K562 (cell line): ENCODE measurements at regions not wholly inside any gene's neighbourhood (a gene's known extent, or its start where the extent isn't known, plus 50 kb on each side); places are given as distances from the start of the nearest gene placed in this dataset.

Experiments
- HDAC1 ChIP-seq, 2 experiments: fragments of 450-650 bp; IDR thresholded peaks; 2 replicates each; pipeline ENCODE4 v1.6.1; 2016 to 2017; ENCODE audit warnings: inconsistent platforms in 1 of 2, mild to moderate bottlenecking in 1 of 2, moderate library complexity in 1 of 2
- KLF10 ChIP-seq: fragments of 250-450 bp; sonication (Bioruptor Pico); IDR thresholded peaks from 2 replicates; pipeline ENCODE4 v1.6.1; 2021; ENCODE audit warnings: matching md5 sums
- MLX ChIP-seq, 2 experiments: fragments of 450-650 bp in 1 of 2; sonication (generic) in 1 of 2; formaldehyde crosslinking; conservative IDR thresholded peaks; 2 replicates each; pipeline versions ENCODE4 v1.4.0 to v1.8.1; 2020 to 2022; ENCODE audit warnings: mild to moderate bottlenecking in 1 of 2, missing genetic modification reagents in 1 of 2
- NR2C2 ChIP-seq, 2 experiments: fragments of 200-800 bp in 1 of 2; sonication (Bioruptor generic) in 1 of 2; sonication (generic) in 1 of 2; formaldehyde crosslinking in 1 of 2; IDR thresholded peaks; 2 replicates each; pipeline versions ENCODE4 v1.6.1 to v1.8.0; 2016 to 2022; ENCODE audit warnings: mild to moderate bottlenecking in 1 of 2, missing compliant biosample characterization in 1 of 2, missing genetic modification characterization in 1 of 2, missing genetic modification reagents in 1 of 2
- POLR2A ChIP-seq: fragments of 450-650 bp; conservative IDR thresholded peaks from 2 replicates; pipeline ENCODE4 v1.6.1; 2016
- POLR2G ChIP-seq: fragments of 200-400 bp; formaldehyde crosslinking; IDR thresholded peaks from 2 replicates; pipeline ENCODE4 v1.6.1; 2017; ENCODE audit warnings: low read depth, mild to moderate bottlenecking, antibody characterized with exemption, low read length, moderate library complexity
- PTBP1 ChIP-seq: fragments of 200-400 bp; formaldehyde crosslinking; IDR thresholded peaks from 2 replicates; pipeline ENCODE4 v1.6.1; 2017; ENCODE audit warnings: low read depth, low read length
- PTRF ChIP-seq: fragments of 450-650 bp; IDR thresholded peaks from 2 replicates; pipeline ENCODE4 v1.6.1; 2016; ENCODE audit warnings: mild to moderate bottlenecking, missing genetic modification characterization, missing compliant biosample characterization
- ZBTB11 ChIP-seq, 3 experiments: fragments of 200-800 bp in 1 of 3; fragments of 250-450 bp in 1 of 3; fragments of 450-650 bp in 1 of 3; sonication (Bioruptor Pico) in 1 of 3; sonication (Bioruptor generic) in 1 of 3; formaldehyde crosslinking in 1 of 3; IDR thresholded peaks; 2 replicates each; pipeline versions ENCODE4 v1.6.1 to v1.8.0; 2016 to 2022; ENCODE audit warnings: mild to moderate bottlenecking in 2 of 3, missing genetic modification characterization in 2 of 3, missing compliant biosample characterization in 1 of 3, moderate library complexity in 1 of 3
- ZFP91 ChIP-seq: sonication (generic); formaldehyde crosslinking; IDR thresholded peaks from 2 replicates; pipeline ENCODE4 v1.8.0; 2022; ENCODE audit warnings: mild to moderate bottlenecking, missing genetic modification reagents
- ZNF589 ChIP-seq: fragments of 200-800 bp; sonication (Bioruptor generic); IDR thresholded peaks from 2 replicates; pipeline ENCODE4 v1.6.1; 2016; ENCODE audit warnings: low read depth, missing genetic modification characterization, missing compliant biosample characterization
- TF ChIP-seq, protein P1 (sequence below), 3 experiments: IDR thresholded peaks in 2 of 3; conservative IDR thresholded peaks in 1 of 3; 2 replicates each; pipeline ENCODE4 v1.5.1; 2011 to 2012; ENCODE audit warnings: low read length in 3 of 3, mild to moderate bottlenecking in 3 of 3, control low read depth in 2 of 3, improper control_type of control experiment in 1 of 3, inconsistent platforms in 1 of 3, low read depth in 1 of 3, mixed read lengths in 1 of 3, moderate library complexity in 1 of 3; ENCODE audit not compliant: insufficient read depth in 2 of 3
- TF ChIP-seq, protein P2 (sequence below): fragments of 450-650 bp; formaldehyde crosslinking; IDR thresholded peaks from 2 replicates; pipeline ENCODE4 v1.4.0; 2020; ENCODE audit warnings: mild to moderate bottlenecking, moderate library complexity

DNA sequence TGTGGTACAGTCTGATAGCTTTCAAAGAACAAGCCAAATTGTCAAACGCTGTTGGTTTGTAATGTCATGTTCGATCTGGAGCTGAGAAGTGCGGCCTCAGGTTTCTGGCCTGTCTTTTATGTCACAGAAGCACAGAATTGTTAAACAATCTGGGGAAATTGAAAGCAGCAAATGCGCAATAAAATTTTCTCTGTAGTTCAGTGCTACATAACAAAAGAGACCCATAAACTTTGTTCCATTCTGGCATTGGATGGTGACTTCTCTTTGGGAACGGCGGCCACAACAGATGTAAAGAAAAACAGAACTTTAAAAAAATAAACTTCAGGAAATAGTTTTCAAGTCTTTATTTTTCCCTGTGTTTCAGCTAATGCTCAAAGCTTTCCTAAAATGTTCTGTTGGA lies 106.9 kb downstream of the PRL start:
- TF ChIP-seq ZBTB11 (CRISPR knock-in tag; IDR thresholded peaks at IDR 0.05) (no peak), KLF10 (no peak), HDAC1 (IDR thresholded peaks at IDR 0.05) (no peak), NR2C2 (CRISPR knock-in tag; IDR thresholded peaks at IDR 0.05) (no peak), NR2C2 (tag; IDR thresholded peaks at IDR 0.05) (no peak), POLR2G (no peak), ZNF589 (CRISPR knock-in tag) (no peak), ZFP91 (CRISPR knock-in tag) (no peak), PTBP1 (no peak), PTRF (tag) (no peak), POLR2A (no peak), MLX (CRISPR knock-in tag; conservative IDR thresholded peaks at IDR 0.05) (no peak)
- TF ChIP-seq, protein P1, sequence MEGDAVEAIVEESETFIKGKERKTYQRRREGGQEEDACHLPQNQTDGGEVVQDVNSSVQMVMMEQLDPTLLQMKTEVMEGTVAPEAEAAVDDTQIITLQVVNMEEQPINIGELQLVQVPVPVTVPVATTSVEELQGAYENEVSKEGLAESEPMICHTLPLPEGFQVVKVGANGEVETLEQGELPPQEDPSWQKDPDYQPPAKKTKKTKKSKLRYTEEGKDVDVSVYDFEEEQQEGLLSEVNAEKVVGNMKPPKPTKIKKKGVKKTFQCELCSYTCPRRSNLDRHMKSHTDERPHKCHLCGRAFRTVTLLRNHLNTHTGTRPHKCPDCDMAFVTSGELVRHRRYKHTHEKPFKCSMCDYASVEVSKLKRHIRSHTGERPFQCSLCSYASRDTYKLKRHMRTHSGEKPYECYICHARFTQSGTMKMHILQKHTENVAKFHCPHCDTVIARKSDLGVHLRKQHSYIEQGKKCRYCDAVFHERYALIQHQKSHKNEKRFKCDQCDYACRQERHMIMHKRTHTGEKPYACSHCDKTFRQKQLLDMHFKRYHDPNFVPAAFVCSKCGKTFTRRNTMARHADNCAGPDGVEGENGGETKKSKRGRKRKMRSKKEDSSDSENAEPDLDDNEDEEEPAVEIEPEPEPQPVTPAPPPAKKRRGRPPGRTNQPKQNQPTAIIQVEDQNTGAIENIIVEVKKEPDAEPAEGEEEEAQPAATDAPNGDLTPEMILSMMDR (IDR thresholded peaks at IDR 0.05 in 2 of 3, conservative IDR thresholded peaks at IDR 0.05 in 1 of 3; ENCODE audit: insufficient read depth in 2 of 3, low read depth in 1 of 3, low read length in 3 of 3), result no peak
- TF ChIP-seq, protein P2, sequence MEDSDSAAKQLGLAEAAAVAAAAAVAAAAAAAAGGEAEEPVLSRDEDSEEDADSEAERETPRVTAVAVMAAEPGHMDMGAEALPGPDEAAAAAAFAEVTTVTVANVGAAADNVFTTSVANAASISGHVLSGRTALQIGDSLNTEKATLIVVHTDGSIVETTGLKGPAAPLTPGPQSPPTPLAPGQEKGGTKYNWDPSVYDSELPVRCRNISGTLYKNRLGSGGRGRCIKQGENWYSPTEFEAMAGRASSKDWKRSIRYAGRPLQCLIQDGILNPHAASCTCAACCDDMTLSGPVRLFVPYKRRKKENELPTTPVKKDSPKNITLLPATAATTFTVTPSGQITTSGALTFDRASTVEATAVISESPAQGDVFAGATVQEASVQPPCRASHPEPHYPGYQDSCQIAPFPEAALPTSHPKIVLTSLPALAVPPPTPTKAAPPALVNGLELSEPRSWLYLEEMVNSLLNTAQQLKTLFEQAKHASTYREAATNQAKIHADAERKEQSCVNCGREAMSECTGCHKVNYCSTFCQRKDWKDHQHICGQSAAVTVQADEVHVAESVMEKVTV (CRISPR knock-in tag), result no peak
